Motor neuron (in vitro differentiated cells): ENCODE measurements at regions not wholly inside any gene's neighbourhood (a gene's known extent, or its start where the extent isn't known, plus 50 kb on each side); places are given as distances from the start of the nearest gene placed in this dataset.

Experiments used
- ATAC-seq, 8 experiments: fragments of 200-7000 bp; cut with Tn5 transposase; replicated peaks in 6 of 8; 2 replicates each; pipeline ENCODE4 v1.8.0; 2021; ENCODE audit warnings: mild to moderate bottlenecking in 8 of 8, moderate library complexity in 8 of 8
- H3K27ac ChIP-seq, 2 donors: fragments of 250-450 bp; sonication (Bioruptor Pico); 2 replicates each; pipeline ENCODE4 v1.9.0; 2021; ENCODE audit warnings: antibody characterized with exemption in 2 of 2, mild to moderate bottlenecking in 2 of 2, moderate library complexity in 1 of 2
- H3K4me1 ChIP-seq, 2 donors: fragments of 250-450 bp; sonication (Bioruptor Pico); replicated peaks in 1 of 2; 2 replicates each; pipeline ENCODE4 v1.6.1; 2021; ENCODE audit warnings: antibody characterized with exemption in 2 of 2, mild to moderate bottlenecking in 2 of 2, moderate library complexity in 1 of 2
- H3K4me3 ChIP-seq, 5 donors: fragments of 250-450 bp; sonication (Bioruptor Pico); 2 replicates each; pipeline ENCODE4 v1.9.0; 2021; ENCODE audit warnings: antibody characterized with exemption in 5 of 5, mild to moderate bottlenecking in 5 of 5, moderate library complexity in 4 of 5
- WGBS, 10 experiments: fragments of 450-650 bp; shearing (Covaris generic); methylation state at CpG; one replicate each; pipeline ENCODE4 v1.0.0; 2022; 5-methylcytosine and 5-hydroxymethylcytosine counted together
- in situ Hi-C, 9 experiments: fragments of 400-800 bp; cut with MboI; loops; one replicate each; pipeline ENCODE4 v1.15.0; 2021; ENCODE audit warnings: low sequenced_read_pairs in 9 of 9, low pct_unique_long_range_greater_than_20kb in 2 of 9; ENCODE audit not compliant: unreplicated experiment in 9 of 9

- in situ Hi-C loops, result no loop called here
- Histone ChIP-seq H3K4me3 (no peak overlapping the region), H3K4me1 (peaks cover 0 to 3% of the 10 kb centered on the region in 2 donors), H3K27ac (no peak overlapping the region)
- ATAC-seq, result no peak
- WGBS, 10 experiments, result 0 to 100% (median 49%) methylated on average over 1 of the region's 1 CpG; no CpG with 5 or more reads in 2 of the 10 experiments
These were observed 757.3 kb downstream of the EFNB2 start for GRCh38 chr13:105778196-105778595.

GRCh38 chr13:105774739-105775460 is 760.6 kb downstream of the EFNB2 start:
- no peak overlapping the region for H3K4me3 ChIP-seq
- in situ Hi-C loops, result no loop called here

DNA sequence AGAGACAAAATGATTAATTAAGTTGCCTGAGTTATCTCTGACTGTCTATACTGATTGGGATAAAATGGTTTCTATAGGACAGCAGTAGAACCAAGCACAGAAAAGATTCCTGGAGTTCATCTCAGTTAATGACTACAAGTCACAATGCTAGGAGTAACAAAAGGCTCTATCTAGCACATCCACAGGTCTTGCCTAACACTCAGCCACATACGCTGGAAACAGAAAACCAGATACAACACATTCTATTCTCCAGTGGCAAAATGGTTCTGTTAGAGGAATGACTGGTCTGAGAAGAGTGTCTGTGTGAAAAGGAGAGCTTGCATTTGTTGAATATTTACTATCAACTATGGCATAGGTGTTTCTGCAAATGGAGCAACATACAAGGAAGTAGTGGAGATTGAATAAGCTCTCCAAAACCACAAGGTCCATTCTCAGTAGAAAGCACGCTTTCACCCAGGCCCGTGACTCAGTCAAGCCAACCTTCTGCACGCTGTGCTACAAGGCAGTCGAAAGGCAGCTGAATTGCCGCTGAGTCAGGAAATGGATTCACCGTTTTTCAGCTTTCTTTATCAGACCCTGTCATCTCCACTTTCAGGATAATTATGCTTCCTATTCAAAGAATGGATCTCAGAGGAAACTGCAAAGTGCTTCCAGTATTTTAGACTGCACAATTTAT is 761.5 kb downstream of the EFNB2 start:
- in situ Hi-C loops, result no loop called here
- 46 to 73% (median 64%) methylated on average over 4 to 6 of the region's 7 CpGs; no CpG with 5 or more reads in 2 of the 10 experiments for WGBS, 10 experiments
- Histone ChIP-seq H3K4me3 (no peak overlapping the region), H3K4me1 (peaks cover 0 to 3% of the 10 kb centered on the region in 2 donors), H3K27ac (no peak overlapping the region)
- peak in 6 of 8 experiments; percentile 15 to 75 (median 60) for ATAC-seq

More at GRCh38 chr13:105774739-105775460, 760.6 kb downstream of the EFNB2 start:
- Histone ChIP-seq H3K4me1 (peaks cover 0 to 3% of the 10 kb centered on the region in 2 donors), H3K27ac (no peak overlapping the region)
- WGBS, 10 experiments, result 47 to 86% (median 64%) methylated on average over 2 to 7 of the region's 7 CpGs; no CpG with 5 or more reads in 1 of the 10 experiments
- ATAC-seq, result peak in 1 of 8 experiments; percentile 10

DNA sequence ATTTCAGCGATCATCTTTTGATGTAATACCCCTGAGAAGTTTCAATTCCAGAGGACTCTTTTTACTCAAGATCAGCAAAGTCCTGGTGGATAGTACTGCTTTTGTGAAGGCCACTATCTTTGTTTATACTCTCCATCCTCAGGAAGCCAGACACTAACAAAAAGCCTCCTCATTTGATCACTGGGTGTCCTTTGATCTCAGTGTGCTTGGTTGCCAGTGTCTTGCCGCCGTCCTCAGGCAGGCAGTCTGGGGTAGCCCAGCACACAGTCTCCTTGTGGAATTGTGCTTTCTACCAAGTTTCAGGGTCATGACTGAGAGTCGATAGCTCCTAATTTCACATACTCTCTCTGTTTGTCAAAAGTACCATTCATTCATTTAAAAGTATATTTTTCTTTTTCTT is 762.2 kb downstream of the EFNB2 start:
- in situ Hi-C loops, result no loop called here
- 28 to 100% (median 56%) methylated on average over 1 to 4 of the region's 4 CpGs for WGBS, 10 experiments
- Histone ChIP-seq H3K4me3 (no peak overlapping the region), H3K27ac (no peak overlapping the region), H3K4me1 (peaks cover 0 to 3% of the 10 kb centered on the region in 2 donors)
- peak in 2 of 8 experiments; percentile 12 to 29 for ATAC-seq

GRCh38 chr13:105764486-105764885 is 771.0 kb downstream of the EFNB2 start:
- no peak overlapping the region for H3K4me3 ChIP-seq
- 0 to 100% (median 79%) methylated on average over 1 to 2 of the region's 2 CpGs for WGBS, 10 experiments
- in situ Hi-C loops, result no loop called here
- H3K4me1 ChIP-seq, result no peaks in the 10 kb centered on the region
- no peak overlapping the region for H3K27ac ChIP-seq
- ATAC-seq, result no peak

DNA sequence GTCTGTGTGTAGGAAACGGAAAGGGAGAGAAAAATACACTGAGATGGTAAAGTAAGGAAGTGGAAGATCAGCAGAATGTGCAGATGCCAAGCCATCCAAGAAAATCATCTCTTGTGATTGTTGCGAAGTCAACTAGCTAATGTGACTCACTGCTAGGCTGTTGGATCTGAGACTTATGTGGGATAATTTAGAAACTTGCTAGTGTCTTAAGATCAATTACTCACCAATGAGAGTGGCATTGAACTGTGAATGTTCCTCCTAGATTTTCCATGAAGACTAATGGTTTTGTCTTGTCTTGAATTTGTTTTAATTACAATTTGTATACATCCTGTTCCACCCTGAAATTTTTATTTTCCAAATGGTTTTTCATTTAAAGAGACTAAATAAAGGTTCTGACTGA is 771.6 kb downstream of the EFNB2 start:
- Histone ChIP-seq H3K27ac (no peak overlapping the region), H3K4me1 (no peaks in the 10 kb centered on the region), H3K4me3 (no peak overlapping the region)
- WGBS, 10 experiments, result 42 to 100% (median 90%) methylated on average over 1 to 2 of the region's 2 CpGs
- no peak for ATAC-seq
- in situ Hi-C loops, result no loop called here

DNA sequence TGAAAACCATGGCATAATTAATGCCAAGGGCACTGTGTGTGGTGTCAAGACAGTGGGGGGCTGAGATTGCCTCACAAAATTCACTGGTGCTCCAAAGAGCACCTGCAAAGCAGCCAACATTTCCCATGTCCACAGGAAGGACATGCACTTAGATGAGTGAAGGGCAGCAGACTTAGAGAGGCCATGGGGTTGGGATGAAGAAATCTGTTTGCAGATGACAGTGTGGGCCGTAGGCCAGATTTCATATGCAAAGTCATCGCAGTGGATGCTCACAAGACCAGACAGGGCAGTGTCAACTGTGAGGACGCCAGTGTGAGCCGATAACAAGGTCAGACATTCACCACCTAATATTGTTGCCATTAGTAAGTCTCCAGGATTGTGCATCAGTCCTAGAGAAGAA is 773.4 kb downstream of the EFNB2 start:
- in situ Hi-C loops, result no loop called here
- ATAC-seq, result peak in 2 of 8 experiments; percentile 68 to 87
- Histone ChIP-seq H3K4me1 (no peaks in the 10 kb centered on the region), H3K27ac (no peak overlapping the region), H3K4me3 (no peak overlapping the region)
- WGBS, 10 experiments, result 10 to 100% (median 100%) methylated on average over 1 to 4 of the region's 4 CpGs; no CpG with 5 or more reads in 3 of the 10 experiments

GRCh38 chr13:105758918-105759860 is 776.3 kb downstream of the EFNB2 start:
- 26 to 100% (median 82%) methylated on average over 2 to 6 of the region's 6 CpGs for WGBS, 10 experiments
- H3K4me3 ChIP-seq, result no peak overlapping the region
- H3K4me1 ChIP-seq, result no peaks in the 10 kb centered on the region
- in situ Hi-C loops, result no loop called here
- peak in 3 of 8 experiments; percentile 50 to 91 (median 83) for ATAC-seq
- no peak overlapping the region for H3K27ac ChIP-seq

DNA sequence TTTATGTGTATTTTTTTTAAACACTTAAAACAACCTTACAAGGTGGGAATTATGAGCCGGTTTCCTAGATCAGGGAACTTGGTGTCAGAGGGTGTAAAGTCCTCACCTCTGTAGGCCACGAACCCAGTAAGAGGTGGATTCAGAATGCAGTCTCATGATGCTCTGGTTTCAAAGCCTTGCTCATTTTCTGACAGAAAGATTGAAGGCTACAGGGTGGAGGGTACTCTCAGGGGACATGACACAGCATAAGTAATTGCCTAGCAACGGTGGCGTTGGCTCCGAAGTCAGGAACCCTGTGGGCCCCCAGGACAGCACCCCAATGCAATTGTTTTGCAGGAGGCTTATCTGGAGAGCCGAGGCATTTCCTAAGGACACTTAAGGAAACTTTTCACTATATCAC is 794.7 kb downstream of the EFNB2 start:
- peak in 4 of 8 experiments; percentile 28 to 66 (median 52) for ATAC-seq
- Histone ChIP-seq H3K4me1 (no peaks in the 10 kb centered on the region), H3K27ac (no peak overlapping the region), H3K4me3 (no peak overlapping the region)
- WGBS, 10 experiments, result 0 to 93% (median 29%) methylated on average over 1 to 6 of the region's 6 CpGs; no CpG with 5 or more reads in 1 of the 10 experiments
- in situ Hi-C loops, result no loop called here

DNA sequence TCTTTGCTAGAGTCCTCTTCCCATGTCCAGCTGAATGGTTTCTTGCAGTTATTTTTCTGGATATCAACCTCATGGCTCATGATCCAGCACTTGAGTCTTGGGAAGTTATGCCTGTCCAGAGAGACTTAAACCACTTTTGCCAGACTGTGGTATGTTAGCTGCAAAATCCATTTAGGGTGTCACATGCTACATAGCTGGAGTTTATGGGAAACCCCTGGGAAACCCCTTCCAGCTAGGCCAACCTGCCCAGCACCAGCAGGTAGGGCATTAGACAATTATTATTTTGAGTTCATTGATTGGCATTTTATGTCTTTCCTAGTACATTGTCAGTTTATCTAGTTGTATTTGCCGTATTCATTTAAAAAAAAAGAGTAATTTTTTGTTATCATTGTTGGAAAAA is 797.8 kb downstream of the EFNB2 start:
- Histone ChIP-seq H3K27ac (no peak overlapping the region), H3K4me3 (no peak overlapping the region), H3K4me1 (no peaks in the 10 kb centered on the region)
- 0 to 100% (median 86%) methylated on average over 1 of the region's 1 CpG; no CpG with 5 or more reads in 2 of the 10 experiments for WGBS, 10 experiments
- ATAC-seq, result no peak
- in situ Hi-C loops, result no loop called here

- peak in 1 of 8 experiments; percentile 74 for ATAC-seq
- in situ Hi-C loops, result no loop called here
- WGBS, 10 experiments, result 0 to 100% (median 86%) methylated on average over 1 of the region's 1 CpG; no CpG with 5 or more reads in 5 of the 10 experiments
- Histone ChIP-seq H3K27ac (no peak overlapping the region), H3K4me1 (no peaks in the 10 kb centered on the region), H3K4me3 (no peak overlapping the region)
These were observed 800.2 kb downstream of the EFNB2 start for GRCh38 chr13:105735281-105735680.

- 13 to 100% (median 93%) methylated on average over 1 to 5 of the region's 5 CpGs; no CpG with 5 or more reads in 1 of the 10 experiments for WGBS, 10 experiments
- Histone ChIP-seq H3K4me1 (no peaks in the 10 kb centered on the region), H3K27ac (no peak overlapping the region), H3K4me3 (no peak overlapping the region)
- no peak for ATAC-seq
- in situ Hi-C loops, result no loop called here
These were observed 802.5 kb downstream of the EFNB2 start for GRCh38 chr13:105732806-105733529.
